GM18502 (cell line): ENCODE measurements at regions not wholly inside any gene's neighbourhood (a gene's known extent, or its start where the extent isn't known, plus 50 kb on each side); places are given as distances from the start of the nearest gene placed in this dataset.

Source experiments
- ATAC-seq: cut with Tn5 transposase; IDR thresholded peaks from one replicate; pipeline ENCODE4 v1.9.1; 2021; ENCODE audit warnings: mild to moderate bottlenecking; ENCODE audit not compliant: unreplicated experiment, poor library complexity

DNA sequence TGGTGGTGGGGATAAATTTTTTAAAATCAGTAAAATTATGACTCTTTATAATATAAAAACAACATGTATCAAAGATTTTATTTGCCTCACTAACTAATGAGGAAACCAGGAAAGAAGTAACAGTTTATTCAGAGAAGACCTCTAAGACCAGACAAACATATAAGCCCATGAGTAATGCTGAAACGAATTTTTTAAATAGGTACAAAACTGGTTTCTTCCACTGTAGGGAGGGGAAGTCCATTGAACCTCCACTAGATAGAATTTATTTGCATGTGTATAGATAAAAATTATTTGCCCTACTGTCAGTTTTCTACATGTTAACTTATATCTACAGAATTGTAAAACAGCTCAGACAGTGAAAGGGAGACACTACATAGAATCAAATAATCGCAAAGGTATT, 86.8 kb downstream of the ZC3H11B start:
- no peak for ATAC-seq

DNA sequence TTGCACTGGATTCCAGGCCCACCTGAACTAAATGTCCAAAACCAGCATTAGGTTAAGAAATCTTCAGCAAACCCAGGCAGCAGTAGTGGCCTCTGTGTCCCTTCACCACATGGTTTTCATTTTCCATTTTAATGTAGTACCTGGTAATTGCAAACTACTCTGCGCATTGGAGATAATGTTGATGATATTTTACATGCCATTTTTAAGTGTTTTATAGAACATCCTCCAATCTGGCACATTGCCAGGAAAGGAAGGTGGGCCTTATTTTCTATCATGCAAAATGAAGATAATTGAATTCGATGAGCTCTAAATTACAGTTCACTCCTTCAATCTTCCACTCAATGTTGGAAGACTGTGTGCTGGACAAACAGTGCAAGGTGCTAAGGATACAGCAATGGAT, 89.5 kb downstream of the ZC3H11B start:
- no peak for ATAC-seq

DNA sequence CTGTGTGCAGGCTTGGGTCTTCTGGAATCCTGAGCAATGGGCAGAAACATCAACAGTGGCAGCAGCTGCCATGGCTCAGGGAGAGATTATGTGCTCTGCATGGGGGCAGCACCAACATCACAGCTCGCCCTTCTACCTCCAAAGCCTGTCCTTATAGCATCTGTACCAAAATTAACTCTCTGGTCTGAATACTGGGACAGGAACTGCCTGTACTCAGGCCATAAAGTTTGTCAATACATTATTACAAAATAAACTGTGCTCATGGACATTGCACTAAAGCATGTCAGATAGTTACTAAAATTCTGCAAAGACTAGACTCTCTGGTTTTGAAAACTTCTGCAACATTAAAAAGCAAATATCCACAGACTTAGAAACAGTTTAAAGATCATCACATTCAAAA, 91.6 kb downstream of the ZC3H11B start:
- ATAC-seq = no peak

DNA sequence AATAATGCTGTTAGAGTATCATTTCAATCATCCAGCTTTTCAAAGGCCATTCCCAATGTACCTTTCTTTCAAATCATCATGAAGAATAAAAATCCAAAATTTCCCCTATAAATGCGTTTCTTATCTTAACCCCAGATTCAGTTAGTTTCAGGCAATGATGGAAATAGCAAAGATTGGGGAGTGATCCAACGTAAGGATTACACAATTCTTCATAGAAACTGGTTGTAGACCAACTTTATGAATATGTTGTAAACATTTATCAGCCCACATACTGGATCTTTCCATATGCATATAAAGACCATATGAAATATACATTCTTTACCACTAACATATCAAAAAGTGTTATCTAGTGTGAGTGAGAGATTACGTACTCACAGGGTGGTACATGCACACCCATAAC, 92.7 kb downstream of the ZC3H11B start:
- ATAC-seq = no peak

DNA sequence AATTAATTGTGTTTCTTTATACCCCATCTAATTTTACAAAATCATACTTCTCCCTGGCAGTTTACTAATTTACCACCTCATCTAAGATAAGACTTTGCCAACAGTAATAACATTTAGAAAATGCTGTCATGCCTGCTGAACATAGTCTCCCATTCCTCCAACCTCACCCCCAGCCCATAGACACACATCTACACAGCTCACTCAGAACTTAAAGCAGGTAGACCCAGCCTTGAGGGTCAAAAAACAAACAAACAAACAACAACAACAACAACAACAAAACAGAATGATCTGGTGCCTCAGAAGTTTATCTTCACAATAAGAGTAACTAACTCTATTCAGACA, 94.0 kb downstream of the ZC3H11B start:
- no peak for ATAC-seq

DNA sequence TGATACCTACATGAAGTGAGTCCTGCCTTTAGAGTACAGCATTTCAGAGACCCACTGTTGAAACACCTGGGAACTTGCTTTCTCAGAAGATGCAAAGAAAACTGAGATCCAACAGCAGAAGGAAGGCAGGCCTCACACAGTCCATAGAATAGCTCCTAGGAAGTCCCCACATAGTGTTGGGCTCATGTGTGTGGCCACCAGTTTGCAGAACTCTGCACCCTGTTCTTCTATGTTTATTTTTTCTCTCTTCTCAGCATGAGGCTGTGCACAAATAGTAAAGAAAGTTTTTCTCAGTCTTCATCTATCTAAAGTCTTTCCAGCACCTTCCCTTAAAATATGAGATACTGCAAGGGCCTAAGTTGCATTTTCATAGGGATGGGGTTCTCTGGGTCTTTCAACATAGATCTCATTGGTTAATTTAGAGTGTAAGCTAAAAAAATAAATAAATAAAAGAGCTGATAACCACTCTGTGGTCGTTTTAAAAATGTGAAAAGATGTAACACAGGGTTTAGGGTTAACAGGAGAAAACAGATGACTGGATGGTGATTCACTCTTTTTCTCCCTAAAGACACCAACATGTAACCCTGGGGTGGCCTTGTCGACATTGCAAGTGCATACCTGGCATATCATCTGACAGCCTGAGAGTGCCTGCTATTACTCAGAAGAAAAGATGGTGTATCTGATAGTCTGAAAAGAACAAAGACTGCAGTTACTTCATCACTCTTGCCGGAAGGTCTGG, 94.6 kb downstream of the ZC3H11B start:
- no peak for ATAC-seq

DNA sequence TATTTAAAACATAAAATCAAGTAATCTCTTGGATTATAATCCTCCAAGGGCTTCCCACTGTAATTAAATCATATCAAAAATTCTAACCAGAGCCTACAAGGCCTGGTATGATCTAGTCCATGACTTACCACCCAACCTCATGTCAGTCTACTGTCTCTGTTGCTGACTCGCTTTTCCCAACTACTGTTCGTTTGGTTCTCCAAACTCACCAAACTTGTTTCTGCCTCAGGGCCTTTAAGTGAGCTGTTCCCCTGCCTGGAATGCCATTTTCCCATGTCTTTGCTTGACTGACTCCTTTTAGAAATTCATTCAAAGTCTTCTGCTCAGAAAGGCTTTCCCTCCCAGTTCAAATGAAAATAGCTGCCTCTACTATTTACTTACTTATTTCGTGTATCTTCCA, 95.9 kb downstream of the ZC3H11B start:
- no peak for ATAC-seq

DNA sequence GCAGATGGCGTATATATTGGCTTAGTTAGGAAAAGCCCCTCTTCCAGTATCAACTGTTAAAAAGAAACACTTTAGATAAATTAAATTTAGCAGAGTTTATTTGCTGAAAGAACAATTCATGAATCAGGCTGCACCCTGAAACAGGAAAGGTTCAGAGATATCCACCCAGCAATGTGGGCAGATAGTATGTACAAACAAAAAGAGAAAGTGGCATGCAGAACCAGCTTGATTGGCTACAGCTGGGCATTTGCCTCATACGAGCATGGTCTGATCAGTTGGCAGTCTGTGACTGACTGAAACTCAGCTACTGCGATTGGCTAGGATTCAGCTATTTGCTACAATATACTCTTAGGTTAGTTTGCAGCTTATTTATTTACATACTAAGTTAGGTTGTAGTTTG, 98.2 kb downstream of the ZC3H11B start:
- no peak for ATAC-seq

DNA sequence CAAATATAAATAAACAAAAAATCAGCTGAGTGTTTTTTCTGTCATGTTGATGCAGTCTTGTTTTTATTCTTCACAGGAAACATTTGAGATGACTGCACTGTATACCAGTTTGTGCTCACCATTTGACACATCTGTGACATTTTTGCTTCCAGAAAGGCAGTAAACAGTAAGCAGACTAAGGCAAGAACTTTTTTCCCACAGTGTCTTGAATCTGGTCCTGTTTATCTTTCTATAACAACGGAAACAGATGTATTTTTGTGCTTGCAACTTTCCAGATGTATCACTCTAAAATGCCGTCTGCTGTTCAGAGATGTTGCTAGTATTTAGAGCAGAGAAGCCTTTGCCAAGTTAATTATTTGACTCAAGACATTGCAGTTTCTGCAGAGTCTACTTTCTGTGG, 105.5 kb downstream of the ZC3H11B start:
- ATAC-seq = no peak

DNA sequence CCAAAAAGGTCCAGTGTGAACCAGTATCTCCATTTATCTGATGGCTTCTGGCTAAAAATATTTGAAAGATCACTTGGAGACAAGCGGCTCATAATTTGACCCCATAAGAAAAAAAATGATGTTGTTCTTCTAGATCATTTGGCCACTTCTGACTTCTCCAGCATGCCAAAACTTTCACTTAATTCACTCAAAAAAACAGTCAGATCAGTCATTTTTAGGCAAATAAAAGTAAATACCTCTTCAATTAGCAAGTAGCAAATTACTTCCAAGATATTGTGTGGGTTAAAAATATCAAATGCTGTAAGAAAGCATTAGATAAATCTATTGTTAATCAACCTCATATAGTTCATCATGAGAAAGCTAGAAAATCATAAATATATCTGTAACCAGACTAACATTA, 106.0 kb downstream of the ZC3H11B start:
- no peak for ATAC-seq

DNA sequence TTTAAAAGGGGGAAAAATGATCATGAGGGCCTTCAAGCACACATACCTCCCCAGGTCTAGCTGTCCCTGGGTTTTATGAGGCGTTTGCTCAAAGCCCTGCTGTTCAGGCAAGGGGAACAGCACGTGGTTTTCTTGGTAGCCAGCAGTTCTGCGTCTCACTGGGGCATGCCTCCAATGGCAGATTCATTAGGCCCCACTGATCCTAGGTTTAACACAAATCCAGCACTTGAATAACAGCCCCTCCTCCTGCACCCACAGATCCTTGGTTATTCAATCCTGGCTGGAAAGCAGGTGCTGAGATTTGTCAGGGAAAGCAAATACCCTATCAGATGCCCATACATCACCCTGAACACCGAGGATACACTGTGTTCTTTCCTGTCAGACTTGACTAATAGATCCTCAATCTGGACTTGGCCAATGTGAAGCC, 106.4 kb downstream of the ZC3H11B start:
- no peak for ATAC-seq

DNA sequence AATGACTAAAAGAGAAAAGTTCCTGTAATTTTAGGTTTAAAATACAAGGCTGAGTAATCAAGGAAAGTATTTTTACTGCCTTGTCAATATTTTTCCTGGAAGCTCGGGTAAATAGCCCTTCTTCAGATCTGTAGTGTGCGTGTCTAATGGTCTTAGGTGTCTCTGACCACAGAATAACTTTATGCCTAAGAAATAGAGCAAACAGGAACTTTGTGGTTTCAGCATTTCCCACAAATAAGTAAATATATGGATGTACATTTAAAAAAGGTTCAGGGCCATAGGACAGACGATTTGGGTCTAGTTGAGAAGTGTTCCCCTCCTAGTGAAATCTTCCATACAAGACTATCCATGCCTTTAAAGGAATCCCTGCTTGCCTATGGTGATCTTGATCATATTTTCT, 107.0 kb downstream of the ZC3H11B start:
- no peak for ATAC-seq

DNA sequence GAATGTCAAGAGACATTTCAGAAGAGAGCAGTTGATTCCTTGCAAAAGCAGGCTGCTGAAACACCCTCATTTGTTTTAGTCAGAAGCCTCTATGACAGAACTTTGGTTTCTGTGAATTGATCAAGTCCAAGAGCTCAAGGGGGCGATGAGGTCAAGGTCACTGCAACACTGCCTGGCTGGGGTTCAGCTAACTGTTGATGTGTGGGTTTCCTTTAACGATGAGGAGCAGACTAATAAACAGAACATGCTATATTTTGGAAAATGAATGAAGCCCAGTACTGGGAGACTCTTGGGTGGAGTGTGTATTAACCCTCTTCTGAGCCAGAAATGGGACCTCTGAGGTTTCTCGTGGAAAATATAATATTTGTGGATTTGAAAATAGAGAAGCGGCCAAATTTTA, 109.3 kb downstream of the ZC3H11B start:
- ATAC-seq = no peak

DNA sequence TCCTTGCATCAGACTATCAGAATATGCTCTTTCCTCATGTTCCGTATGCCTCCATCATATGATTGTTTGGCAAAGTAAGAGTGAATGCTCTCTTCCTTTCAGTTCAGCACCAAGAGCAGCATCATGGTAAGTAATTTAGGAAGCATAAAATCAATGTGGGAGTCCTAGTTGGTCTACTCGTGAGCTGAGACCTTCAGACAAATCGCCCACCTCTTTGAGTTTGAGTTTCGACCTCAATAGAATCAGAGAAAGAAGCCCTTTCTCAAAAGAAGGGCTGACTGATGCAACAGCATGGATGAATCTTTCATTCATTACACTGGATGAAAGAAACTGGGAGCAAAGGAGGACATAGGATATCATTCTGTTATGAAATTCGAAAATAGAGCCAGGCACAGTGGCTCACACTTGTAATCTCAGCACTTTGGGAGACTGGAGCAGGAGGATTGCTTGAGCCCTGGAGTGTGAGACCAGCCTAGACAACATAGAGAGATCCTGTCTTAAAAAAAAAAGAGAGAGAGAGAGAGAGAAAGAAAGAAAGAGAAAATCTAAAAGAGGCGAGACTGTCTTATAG, 112.5 kb downstream of the ZC3H11B start:
- no peak for ATAC-seq

DNA sequence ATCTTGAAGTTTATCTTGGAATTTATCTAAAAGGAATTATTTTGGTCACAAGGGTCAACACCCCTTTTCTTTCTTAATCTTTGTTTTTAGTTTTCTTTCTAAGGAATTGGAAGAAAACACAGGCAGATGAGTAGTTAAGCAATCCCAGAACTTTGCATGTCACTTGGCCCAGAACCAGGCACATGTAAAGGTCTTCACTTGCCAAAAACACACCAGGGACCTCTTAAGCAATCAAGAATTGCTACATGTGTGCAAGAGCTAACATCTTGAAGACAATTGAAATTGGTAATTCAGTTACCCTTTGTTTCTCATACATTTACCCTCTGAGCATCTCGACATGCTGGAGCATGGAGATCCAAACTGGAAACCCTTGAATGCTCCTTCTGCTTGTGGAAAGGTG, 114.2 kb downstream of the ZC3H11B start:
- ATAC-seq = no peak

DNA sequence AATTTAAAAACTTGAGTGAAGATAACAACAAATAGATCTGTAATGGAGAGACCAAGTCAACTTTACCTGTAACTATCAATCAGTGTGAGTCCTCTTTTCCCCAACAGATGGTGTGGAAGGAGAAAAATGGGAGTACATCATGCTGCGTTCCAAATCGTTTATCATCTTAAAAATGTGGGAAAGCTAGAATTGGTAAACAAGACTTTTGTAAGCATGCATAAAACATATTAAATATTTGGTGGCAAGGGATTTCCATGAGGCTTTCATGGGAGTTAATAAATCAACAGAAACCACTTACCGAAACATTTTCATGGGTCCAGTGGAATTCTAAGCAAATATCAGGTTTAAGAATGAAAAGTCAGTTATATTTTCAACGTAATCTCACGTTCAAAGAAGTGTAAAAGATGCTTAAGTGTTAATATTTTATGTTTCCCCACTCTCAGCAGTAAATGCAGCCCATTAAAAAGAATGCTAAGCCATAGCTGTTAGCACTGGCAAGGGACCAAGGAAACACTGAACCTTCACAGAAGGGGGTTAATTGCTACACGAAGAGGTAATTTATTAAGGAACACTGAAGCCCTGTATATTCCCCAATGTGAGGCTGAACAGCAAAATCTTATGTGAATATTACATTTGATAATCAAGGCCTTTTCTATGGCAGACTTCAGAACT, 117.0 kb downstream of the ZC3H11B start:
- no peak for ATAC-seq

DNA sequence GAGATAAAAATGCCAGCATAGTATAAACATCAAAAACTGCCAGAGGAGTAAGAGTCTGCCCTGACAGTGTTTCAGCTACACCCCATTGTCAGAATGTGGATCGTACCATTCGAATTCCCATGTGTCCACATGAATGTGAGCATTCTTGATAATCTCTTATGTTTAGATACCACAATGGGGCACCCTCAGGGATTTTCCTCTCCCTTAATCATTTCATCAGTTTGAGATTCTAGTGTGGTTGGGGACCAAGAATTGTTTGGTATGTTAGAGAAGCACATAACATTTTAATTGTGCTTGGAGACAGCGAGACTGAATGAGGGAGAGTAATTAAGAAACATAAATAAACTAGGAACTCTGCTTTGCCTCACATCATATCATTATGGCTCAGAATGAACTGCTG, 120.2 kb downstream of the ZC3H11B start:
- ATAC-seq = no peak

DNA sequence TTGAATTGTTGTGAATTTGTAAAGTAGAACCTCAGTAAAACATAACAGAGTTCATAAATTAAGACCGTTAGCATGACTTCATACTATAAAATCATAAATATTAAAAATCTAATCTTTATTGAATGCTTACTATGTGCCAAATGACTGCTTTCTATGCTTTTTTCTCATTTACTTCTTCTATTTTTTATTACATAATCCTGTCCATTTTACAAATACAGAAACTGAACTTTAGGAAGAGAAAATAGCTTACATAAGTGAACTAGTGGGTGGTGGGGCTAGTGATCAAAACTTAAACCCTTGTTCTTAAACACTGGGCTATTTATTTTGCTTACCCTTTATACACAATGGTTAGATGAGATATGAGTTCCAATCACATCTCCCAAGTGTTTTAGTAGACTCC, 122.3 kb downstream of the ZC3H11B start:
- ATAC-seq = no peak

DNA sequence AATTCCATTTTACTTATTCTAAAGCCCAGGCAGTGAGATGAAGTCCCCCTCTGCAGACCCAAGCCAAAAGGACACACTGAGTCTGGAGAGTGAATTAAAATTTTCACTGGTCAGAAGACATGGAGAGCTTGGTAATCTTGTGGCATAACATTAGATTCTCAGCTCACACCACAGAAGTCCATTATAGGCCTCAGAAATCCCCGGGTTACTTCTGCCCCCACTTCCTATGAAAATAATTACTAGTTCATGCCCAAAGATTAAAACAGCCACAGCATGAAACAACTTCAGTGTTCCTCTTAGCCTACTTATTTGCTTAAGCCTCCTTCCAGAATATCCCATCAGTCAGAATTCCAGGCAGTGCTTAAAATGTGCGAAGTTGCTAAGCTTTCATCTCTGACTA, 123.3 kb downstream of the ZC3H11B start:
- no peak for ATAC-seq

DNA sequence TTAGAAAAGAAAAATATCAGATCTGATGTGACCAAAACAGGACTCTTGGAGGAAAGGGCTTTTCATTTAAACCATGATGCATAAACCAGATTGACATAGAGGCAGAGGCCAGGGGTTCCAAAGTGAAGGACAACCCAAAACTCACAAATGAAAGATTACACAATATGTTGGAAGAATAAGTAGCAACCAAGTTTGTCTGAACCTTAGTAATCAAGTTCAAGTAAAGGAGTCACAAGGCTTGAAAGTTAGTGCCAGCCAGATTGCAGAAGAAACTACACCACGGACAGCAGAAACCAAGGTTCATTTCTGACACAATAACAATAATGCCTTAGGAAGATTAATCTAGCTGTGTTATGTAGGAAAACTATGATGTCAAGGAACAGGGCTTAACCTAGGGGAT, 124.6 kb downstream of the ZC3H11B start:
- ATAC-seq = no peak

DNA sequence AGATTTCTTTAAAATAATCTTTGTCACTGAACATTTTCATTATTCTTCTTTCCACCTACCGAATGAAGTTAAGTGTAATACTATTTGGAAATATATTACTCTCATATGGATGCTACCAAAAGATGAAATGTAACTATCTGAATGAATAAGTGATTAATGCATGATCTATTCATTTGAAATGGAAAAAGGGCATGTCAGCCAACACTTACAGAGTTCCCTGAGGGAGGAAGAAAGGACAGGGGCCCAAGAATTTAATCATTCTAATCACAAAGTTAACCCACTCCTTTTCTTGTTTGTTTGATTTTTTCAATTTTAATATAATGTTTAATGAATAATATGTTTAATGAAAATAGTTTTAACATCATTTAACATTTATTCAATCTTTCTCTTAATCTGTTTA, 129.4 kb downstream of the ZC3H11B start:
- ATAC-seq = no peak

DNA sequence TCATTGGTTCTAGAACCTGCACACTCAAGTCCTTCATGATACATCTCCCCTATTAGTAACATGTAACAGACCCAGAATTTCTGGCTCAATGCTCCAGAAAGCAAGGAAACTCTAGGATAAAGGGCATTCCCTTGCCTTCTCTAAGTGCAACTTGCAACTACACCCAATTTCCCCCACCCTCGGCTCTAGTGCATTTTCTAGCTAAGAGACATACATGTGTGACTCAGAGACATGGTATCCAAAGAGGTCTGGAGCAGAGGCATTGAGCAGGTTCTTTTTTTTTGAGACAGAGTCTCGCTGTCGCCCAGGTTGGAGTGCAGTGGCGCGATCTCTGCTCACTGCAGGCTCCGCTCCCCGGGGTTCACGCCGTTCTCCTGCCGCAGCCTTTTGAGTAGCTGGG, 132.9 kb downstream of the ZC3H11B start:
- no peak for ATAC-seq
